ENCODE measurements at regions not wholly inside any gene's neighbourhood (a gene's known extent, or its start where the extent isn't known, plus 50 kb on each side); places are given as distances from the start of the nearest gene placed in this dataset.
"Not testable (repeated sequence)": the region's sequence is repeated elsewhere in the genome, so short reads cannot be mapped to it uniquely, and the experiment has no call there.

GRCh38 chrX:138923805-138924204 is 212.3 kb upstream of the FGF13 start:
- DNase-seq: no peak

GRCh38 chrX:138921031-138921430 is 209.5 kb upstream of the FGF13 start:
- no peak for DNase-seq

GRCh38 chrX:138917781-138918180 is 206.3 kb upstream of the FGF13 start:
- no peak for DNase-seq

DNA sequence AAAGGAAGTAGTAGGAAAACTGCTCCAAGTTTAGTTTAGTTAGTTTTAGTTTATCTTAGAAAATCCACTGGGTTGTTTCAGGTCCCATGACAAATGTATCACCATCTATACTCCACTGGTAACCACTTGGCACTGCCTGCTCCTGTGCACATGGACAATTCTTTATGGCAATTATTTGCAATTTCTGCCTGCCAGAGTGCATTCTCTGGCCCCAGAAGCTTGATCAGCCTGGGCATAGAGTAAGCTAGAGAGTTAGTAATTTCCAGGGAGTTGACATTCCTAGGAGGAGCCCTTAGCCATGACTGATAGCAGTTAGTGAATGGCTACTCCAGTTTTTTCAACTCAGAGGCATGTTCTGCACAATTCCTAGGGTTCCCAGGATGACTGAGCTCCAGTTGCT is 203.2 kb upstream of the FGF13 start:
- no peak for DNase-seq

DNA sequence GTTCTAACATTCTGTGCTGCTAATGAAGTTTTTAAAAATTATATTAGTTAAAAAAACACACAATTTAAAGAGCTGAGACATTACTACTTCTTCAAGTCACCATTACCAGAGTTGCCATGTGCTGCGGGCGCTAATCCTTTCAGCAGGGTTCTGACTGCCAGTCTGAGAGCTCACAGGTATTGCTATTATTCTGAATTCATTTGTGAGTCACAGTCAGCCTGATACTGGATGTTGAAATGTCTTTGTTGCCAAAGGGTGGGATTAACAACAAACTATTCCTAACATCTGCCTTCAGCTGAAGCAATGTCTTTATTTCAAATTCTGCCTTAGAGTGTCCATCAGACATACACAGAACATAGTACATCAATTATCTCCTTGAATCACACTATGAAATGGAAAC is 197.1 kb upstream of the FGF13 start:
- DNase-seq: no peak

DNA sequence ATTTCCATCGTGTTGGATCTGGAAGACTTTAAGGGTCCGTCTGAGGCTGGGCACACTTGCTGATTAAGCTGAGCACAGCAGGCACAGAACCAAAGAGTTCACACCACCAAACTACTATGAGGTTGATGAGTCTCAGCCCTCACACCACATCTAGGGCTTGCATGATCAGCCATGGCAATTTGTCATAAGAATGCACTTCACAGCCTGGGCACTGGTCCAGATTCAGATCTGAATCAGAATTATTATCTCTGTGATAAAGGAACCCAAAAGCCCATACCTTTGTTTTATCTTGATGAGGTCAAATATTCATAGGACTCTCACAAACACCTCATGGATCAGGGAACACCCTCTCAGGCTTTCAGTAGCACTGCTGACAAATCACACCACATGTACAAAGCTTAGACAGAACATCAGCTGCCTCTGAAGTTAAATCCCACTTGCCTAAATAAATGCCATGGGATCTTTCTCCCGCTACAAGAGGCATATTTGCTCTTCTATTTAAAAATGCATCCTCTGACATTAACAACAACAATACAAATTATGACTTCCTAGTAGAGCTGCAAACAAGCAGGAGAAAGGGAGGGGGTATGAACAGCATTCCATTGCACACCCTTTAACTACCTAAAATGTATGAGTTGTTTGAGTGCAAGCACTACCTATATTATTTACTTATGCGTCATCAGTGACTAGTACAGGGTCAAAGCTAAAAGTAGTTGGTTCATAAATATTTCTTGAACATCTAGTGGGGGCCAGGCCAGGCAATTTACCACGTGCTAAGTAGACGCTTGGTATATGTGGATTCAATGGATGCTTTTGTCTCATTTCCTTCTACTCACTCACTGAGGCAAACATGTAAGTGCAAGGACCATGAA is 186.3 kb upstream of the FGF13 start:
- DNase-seq: no peak

GRCh38 chrX:138890491-138890890 is 179.0 kb upstream of the FGF13 start:
- no peak for DNase-seq

DNA sequence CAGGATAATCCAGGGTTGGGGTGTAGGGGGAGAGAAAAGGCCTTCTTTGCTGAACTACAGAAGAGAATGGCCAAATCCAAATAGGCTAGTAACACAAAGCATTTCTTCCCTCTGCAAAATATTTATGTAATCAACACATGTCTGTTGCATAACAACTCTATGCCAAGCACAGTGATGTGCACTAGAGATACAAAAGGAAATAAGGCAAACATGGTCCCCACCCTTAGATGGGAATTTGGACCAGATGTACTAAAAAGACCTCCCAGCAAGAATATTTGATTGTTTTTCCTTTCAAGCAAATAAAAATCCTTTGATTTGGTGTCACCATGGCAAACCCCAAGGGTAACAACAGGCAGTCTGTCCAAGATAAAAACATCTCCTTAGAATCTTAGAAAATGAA is 177.6 kb upstream of the FGF13 start:
- DNase-seq: no peak

- no peak for DNase-seq
Measured at GRCh38 chrX:138886769-138887168, 175.3 kb upstream of the FGF13 start.

DNA sequence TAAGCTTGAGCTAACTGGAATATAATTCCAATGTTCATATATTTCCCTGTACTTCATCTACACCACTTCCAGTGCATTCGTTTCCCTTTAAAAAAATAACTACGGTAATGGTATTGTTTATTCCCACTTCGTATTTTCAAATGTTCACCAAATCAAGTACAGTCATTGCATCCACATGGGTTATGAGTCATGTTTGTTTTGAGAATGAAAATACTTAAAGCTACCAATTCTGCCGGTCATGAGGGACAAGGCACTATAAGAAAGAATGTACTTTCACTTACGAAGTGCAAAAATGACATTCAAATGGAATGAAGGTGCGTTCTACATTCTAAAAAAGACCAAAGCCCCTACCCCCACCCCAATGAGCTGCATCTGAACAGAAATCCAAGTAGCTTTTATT is 174.4 kb upstream of the FGF13 start:
- no peak for DNase-seq

GRCh38 chrX:138880293-138880692 is 168.8 kb upstream of the FGF13 start:
- DNase-seq: not testable (repeated sequence)

DNA sequence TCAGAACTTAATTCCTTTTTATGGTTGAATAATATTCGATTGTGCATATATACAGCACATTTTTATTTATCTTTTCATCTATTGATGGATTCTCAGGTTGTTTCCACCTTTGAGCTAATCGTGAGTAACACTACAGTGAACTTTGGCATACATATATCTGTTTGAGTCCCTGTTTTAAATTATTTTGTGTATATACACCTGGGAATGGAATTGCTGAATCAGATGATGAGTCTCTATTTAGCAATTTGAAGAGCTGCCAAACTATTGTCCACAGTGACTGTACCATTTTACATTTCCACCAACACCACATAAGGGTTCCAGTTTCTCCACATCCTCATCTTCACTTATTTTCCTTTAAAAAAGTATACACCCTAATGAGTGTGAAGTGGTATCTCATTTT is 166.2 kb upstream of the FGF13 start:
- DNase-seq: no peak

DNA sequence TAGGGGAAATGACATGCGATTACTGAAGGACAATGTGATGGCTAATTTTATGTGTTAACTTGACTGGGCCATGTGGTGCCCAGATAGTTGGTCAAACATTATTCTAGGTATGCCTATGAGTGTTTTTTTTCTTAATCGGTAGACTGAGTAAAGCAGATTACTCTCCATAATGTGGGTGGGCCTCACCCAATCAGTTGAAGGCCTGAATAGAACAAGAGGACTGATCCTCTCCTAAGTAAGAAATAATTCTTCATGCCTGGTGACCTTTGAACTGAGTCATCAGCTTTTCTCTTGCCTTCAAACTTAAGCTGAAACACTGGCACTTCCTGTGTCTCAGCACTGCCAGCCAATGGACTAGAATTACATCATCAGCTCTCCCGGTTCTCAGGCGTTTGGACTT is 164.0 kb upstream of the FGF13 start:
- no peak for DNase-seq

DNA sequence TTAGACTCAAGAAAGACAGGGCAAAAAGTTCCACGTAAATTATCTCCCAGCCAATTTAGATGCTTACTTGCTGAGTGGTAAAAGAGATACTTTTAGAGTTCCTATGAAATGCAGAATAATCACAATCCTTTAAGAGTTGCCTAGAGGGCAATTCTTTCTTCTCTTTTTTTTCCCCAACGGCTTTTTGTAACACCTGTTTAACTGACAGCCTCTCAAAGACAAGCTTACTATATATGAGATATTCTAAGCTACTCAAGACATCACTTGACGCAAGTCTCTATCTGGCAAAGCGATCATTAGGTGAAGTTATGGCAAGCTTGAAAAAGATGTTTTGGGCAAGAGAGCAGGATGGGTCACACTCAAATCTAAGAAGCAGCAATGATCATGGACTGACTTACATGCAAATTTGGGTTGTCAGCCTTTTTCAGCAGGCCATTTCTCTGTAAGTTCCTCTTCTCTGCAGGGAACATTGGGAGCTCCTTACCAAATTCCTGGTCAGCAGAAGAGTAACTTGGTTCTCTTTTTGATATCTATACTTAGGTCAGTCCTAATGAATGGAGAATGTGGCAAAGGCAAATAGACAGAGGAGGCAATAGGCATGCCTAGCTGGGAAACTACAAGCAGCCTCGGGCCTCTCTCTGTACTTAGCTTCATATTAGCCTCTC is 162.9 kb upstream of the FGF13 start:
- DNase-seq: no peak

DNA sequence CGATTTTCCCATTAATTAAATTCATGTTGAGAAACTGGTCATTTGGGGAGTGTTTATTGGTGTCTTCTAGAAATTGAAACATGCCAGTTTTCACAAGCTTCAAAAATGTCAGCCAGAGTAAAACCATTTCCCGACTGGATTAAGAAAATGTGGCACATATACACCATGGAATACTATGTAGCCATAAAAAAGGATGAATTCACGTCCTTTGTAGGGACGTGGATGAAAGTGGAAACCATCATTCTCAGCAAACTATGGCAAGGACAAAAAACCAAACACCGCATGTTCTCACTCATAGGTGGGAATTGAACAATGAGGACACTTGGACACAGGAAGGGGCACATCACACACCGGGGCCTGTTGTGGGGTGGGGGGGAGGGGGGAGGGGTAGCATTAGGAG is 162.1 kb upstream of the FGF13 start:
- not testable (repeated sequence) for DNase-seq

GRCh38 chrX:138872537-138872936 is 161.0 kb upstream of the FGF13 start:
- no peak for DNase-seq

- DNase-seq: no peak
Measured at GRCh38 chrX:138871739-138872138, 160.2 kb upstream of the FGF13 start.

DNA sequence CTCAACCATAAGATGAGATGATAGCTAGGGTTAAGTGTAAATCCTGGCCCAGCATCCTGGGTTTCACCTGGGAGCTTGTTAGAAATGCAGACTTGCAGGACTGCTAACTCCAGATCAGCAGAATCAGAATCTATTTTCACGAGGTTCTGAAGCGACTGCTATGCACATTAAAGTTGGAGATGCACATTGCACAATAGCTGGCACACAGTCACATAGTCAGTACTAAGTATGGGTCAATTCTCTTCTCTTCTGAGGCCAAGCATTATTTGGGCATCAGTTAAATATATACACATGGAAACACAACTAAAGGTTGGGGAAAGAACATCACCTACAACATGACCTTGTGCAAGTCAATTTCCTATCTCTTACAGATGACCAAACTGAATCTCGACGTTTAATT is 155.1 kb upstream of the FGF13 start:
- DNase-seq: no peak

- DNase-seq: no peak
Measured at GRCh38 chrX:138865093-138865649, 153.7 kb upstream of the FGF13 start.

DNA sequence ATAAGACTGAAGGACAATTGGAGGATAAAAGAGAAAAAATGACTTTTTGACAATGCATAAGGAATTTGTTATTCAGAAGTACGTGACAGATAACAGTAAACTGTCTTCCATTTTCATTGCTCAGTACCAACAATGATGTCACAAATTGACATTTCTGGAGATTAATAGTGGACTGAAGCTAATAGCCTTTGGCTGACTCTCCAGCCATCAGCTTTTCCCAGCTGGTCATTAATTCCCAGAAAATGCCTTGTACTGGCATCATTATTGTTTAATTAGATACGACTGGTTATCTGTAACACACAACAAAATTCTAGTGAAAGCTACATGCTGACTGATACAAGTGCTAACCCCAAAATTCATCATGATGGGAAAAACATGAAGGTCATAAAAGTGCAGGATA is 147.9 kb upstream of the FGF13 start:
- no peak for DNase-seq

DNA sequence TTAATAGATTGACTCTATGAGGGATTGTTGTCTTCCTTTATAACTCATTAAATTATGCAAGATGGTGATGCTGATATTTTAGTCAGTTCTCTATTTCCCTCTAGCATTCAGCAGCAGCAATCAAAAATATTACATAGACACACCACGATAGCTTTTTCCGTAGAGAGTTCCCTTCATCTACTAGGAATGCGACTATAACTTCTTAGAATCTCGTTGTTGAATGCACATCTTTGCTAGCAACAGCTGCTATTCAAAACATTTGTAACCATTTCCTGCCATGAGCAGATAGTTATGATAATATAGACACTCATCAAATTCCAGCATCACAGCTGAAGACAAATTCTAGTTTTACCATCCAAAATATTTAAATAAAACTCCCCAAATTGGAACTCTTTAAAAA is 147.4 kb upstream of the FGF13 start:
- DNase-seq: peak; percentile 27

DNA sequence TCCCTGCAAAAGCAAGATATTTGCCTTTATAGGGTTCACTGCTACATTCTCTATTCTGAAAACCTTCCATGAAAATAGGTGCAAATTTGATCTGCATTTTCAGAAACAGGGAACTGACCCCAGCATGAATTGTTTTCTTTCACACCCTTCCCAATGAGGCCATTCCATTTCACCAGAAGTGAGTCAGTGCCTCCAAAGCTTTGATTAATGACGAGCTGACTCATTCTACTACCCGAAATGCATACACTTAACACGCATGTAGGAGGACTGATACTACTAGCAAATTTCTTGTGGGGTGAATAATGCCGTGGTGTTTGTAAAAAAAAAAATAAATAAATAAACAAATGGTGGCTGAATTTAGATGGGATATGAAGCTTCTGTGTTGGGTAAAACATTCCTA is 146.9 kb upstream of the FGF13 start:
- DNase-seq: peak; percentile 67

- DNase-seq: no peak
Measured at GRCh38 chrX:138856881-138857604, 145.5 kb upstream of the FGF13 start.

- no peak for DNase-seq
Measured at GRCh38 chrX:138853936-138854335, 142.4 kb upstream of the FGF13 start.
